ENCODE measurements at regions not wholly inside any gene's neighbourhood (a gene's known extent, or its start where the extent isn't known, plus 50 kb on each side); places are given as distances from the start of the nearest gene placed in this dataset.

- Mint-ChIP-seq H3K4me1 (no peaks in the 10 kb centered on the region), H3K36me3 (no peaks in the 10 kb centered on the region), H3K27ac (no peak overlapping the region), H3K9me3 (peaks cover 14% of the 10 kb centered on the region), H3K4me3 (no peak overlapping the region)
- DNase-seq (ENCODE audit: low spot score in 2 of 2) (no peak), ATAC-seq (no peak)
These were observed 404.7 kb upstream of the GNPDA2 start for GRCh38 chr4:45131020-45131419.

DNA sequence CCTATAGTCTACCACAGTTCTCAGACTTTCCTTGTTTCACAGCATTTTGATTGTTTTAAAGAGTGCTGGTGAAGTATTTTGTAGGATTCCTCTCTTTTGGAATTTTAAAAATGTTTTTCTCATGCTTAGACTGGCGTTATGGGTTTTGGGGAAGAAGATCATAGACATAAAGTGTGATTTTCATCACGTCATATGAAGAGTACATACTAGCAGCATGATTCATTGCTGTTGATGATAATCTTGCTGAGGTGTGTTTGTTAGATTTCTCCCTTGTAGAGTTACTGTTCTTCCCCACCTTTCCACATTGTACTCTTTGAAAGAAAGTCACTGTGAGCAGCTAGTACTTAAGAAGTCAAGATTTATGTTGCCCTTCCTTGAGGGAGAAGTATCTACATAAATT, 396.1 kb upstream of the GNPDA2 start:
- H3K27ac Mint-ChIP-seq: no peak overlapping the region
- ATAC-seq (no peak), DNase-seq (ENCODE audit: low spot score in 2 of 2) (no peak)
- H3K9me3 Mint-ChIP-seq: peaks cover 9% of the 10 kb centered on the region
- no peaks in the 10 kb centered on the region for H3K36me3 Mint-ChIP-seq
- no peak overlapping the region for H3K4me3 Mint-ChIP-seq
- no peaks in the 10 kb centered on the region for H3K4me1 Mint-ChIP-seq

GRCh38 chr4:45121426-45121975, 395.1 kb upstream of the GNPDA2 start:
- no peaks in the 10 kb centered on the region for H3K4me1 Mint-ChIP-seq
- ATAC-seq: no peak
- no peak for DNase-seq (ENCODE audit: low spot score in 2 of 2)
- H3K9me3 Mint-ChIP-seq: peaks cover 9% of the 10 kb centered on the region
- H3K27ac Mint-ChIP-seq: no peak overlapping the region
- H3K36me3 Mint-ChIP-seq: no peaks in the 10 kb centered on the region
- H3K4me3 Mint-ChIP-seq: no peak overlapping the region

DNA sequence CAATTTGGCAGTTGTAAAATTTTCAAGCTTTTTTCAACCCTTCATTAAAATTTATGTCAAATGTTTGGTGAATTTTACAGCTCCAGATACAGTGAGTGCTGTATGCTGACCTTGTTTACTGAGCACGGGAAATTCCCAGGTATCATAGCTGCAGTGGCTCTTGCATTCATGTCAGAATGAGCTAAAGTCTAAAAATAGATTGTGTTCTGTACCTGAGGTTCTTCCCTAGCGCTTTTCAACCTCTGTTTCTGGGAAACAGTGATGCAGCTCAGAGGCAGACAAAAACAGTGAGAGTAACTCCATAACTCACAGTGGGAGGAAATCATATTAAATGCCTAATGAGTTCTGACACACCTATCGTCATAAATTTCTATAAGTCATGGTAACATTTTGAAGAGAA, 393.8 kb upstream of the GNPDA2 start:
- ATAC-seq (no peak), DNase-seq (ENCODE audit: low spot score in 2 of 2) (no peak)

DNA sequence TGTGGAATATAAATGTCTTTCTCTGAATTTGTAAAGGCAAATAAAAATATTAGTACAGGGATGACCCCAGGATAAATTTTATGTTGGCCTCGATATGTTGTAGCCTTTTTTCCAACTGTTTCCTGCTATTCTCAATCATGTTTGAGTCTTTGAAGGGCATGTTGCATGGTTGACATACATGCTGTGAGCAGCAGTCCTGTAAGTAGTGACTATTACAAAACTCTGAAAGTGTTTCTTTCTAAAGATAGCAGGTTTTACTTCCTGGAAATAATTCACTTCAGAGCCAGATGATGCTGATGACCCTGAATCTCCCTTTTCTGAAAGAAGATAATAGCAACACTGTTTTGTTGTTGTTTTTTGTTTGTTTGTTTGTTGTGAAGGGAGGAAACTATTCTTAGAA, 393.0 kb upstream of the GNPDA2 start:
- Mint-ChIP-seq H3K9me3 (peaks cover 9% of the 10 kb centered on the region), H3K4me1 (no peaks in the 10 kb centered on the region), H3K27ac (no peak overlapping the region), H3K4me3 (no peak overlapping the region), H3K36me3 (no peaks in the 10 kb centered on the region)
- ATAC-seq (no peak), DNase-seq (ENCODE audit: low spot score in 2 of 2) (no peak)

More for the DNA sequence above, 393.8 kb upstream of the GNPDA2 start:
- no peak overlapping the region for H3K27ac Mint-ChIP-seq
- no peaks in the 10 kb centered on the region for H3K36me3 Mint-ChIP-seq
- no peak overlapping the region for H3K4me3 Mint-ChIP-seq
- H3K4me1 Mint-ChIP-seq: no peaks in the 10 kb centered on the region
- H3K9me3 Mint-ChIP-seq: peaks cover 9% of the 10 kb centered on the region

DNA sequence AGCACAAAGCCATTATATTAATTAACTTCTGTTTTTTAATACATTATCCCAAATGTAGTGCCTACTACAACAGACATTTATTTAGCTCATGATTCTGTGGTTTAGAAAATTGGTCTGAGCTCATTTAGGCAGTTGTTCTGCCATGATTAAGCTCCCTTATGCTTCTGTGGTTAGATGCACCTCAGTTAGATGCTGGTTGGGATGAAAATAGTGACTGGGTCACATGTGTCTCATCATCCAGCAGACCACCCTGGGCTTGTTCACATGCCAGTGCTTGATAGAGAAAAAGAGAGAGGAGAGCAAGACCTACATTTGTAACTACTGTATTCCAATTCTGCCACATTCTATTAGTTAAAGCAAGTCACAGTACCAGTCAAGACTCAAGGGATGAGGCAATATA, 376.4 kb upstream of the GNPDA2 start:
- Mint-ChIP-seq H3K36me3 (no peaks in the 10 kb centered on the region), H3K4me1 (no peaks in the 10 kb centered on the region), H3K27ac (no peak overlapping the region), H3K4me3 (no peak overlapping the region), H3K9me3 (peaks cover 14% of the 10 kb centered on the region)
- ATAC-seq (no peak), DNase-seq (ENCODE audit: low spot score in 2 of 2) (no peak)

GRCh38 chr4:45100956-45101818, 374.8 kb upstream of the GNPDA2 start:
- Mint-ChIP-seq H3K9me3 (peaks cover 16% of the 10 kb centered on the region), H3K4me3 (no peak overlapping the region), H3K4me1 (no peaks in the 10 kb centered on the region), H3K36me3 (no peaks in the 10 kb centered on the region), H3K27ac (no peak overlapping the region)
- DNase-seq (ENCODE audit: low spot score in 2 of 2) (no peak), ATAC-seq (no peak)

DNA sequence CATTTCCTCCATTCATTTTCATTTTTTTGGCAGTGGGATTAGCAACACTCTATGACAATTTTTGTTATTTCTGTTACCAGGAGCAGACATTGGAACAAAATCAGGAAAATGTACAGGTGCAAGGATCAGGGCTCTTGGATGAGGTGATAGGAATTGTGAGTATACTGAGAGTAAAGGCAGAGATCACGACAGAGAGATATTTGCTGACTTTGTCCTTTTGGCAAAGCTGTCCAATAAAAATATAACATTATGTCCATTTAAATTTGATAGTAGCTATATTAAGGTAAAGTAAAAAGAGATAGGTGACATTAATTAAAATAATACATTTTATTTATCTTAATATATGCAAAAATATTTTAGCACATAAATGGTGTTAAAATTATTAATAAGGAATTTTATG, 373.1 kb upstream of the GNPDA2 start:
- Mint-ChIP-seq H3K27ac (no peak overlapping the region), H3K4me3 (no peak overlapping the region), H3K4me1 (no peaks in the 10 kb centered on the region), H3K36me3 (no peaks in the 10 kb centered on the region), H3K9me3 (peaks cover 22% of the 10 kb centered on the region)
- DNase-seq (ENCODE audit: low spot score in 2 of 2) (no peak), ATAC-seq (no peak)

GRCh38 chr4:45094684-45095083, 368.3 kb upstream of the GNPDA2 start:
- no peaks in the 10 kb centered on the region for H3K4me1 Mint-ChIP-seq
- H3K27ac Mint-ChIP-seq: no peak overlapping the region
- H3K36me3 Mint-ChIP-seq: no peaks in the 10 kb centered on the region
- DNase-seq (ENCODE audit: low spot score in 2 of 2) (no peak), ATAC-seq (no peak)
- peaks cover 15% of the 10 kb centered on the region for H3K9me3 Mint-ChIP-seq
- no peak overlapping the region for H3K4me3 Mint-ChIP-seq

- H3K4me3 Mint-ChIP-seq: no peak overlapping the region
- no peaks in the 10 kb centered on the region for H3K36me3 Mint-ChIP-seq
- H3K27ac Mint-ChIP-seq: no peak overlapping the region
- DNase-seq (ENCODE audit: low spot score in 2 of 2) (no peak), ATAC-seq (no peak)
- H3K4me1 Mint-ChIP-seq: no peaks in the 10 kb centered on the region
- H3K9me3 Mint-ChIP-seq: peaks cover 26% of the 10 kb centered on the region
These were observed 355.7 kb upstream of the GNPDA2 start for GRCh38 chr4:45082101-45082500.

DNA sequence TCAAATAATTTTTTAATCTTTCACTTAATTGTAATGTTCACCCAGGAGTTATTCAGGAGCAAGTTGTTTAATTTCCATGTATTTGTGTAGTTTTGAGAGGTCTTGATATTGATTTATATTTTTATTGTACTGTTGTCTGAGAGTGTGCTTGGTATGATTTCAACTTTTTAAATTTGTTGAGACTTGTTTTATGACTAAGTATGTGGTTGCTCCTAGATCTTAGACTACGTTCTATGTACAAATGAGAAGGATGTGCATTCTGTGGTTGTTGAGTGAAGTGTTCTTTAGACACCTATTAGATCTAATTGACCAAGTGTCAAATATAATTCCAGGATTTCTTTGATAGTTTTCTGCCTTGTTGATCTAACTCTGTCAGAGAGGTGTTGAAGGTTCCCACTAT, 353.3 kb upstream of the GNPDA2 start:
- H3K9me3 Mint-ChIP-seq: peaks cover 22% of the 10 kb centered on the region
- DNase-seq (ENCODE audit: low spot score in 2 of 2) (no peak), ATAC-seq (no peak)
- no peak overlapping the region for H3K4me3 Mint-ChIP-seq
- no peaks in the 10 kb centered on the region for H3K4me1 Mint-ChIP-seq
- no peaks in the 10 kb centered on the region for H3K36me3 Mint-ChIP-seq
- H3K27ac Mint-ChIP-seq: no peak overlapping the region

GRCh38 chr4:45078201-45078600, 351.8 kb upstream of the GNPDA2 start:
- DNase-seq (ENCODE audit: low spot score in 2 of 2): no peak
- H3K9me3 Mint-ChIP-seq: peaks cover 13% of the 10 kb centered on the region
- no peaks in the 10 kb centered on the region for H3K4me1 Mint-ChIP-seq
- no peak overlapping the region for H3K4me3 Mint-ChIP-seq
- ATAC-seq: no peak
- H3K27ac Mint-ChIP-seq: no peak overlapping the region
- H3K36me3 Mint-ChIP-seq: no peaks in the 10 kb centered on the region

DNA sequence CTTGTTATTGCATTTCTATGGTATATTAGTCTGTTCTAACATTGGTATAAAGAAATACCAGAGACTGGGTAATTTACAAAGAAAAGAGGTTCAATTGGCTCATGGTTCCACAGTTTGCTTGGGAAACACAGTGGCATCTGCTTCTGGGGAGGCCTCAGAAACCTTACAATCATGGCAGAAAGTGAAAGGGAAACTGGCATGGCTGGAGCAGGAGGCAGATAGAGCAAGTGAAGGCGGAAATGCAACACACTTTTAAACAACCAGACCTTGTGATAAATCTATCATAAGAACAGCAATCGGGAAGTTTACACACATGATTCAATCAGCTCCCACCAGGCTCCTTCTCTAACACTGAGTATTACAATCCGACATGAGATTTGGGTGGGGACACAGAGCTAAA, 346.6 kb upstream of the GNPDA2 start:
- H3K4me3 Mint-ChIP-seq: no peak overlapping the region
- H3K4me1 Mint-ChIP-seq: no peaks in the 10 kb centered on the region
- no peak for ATAC-seq
- H3K9me3 Mint-ChIP-seq: peaks cover 23% of the 10 kb centered on the region
- no peak for DNase-seq (ENCODE audit: low spot score in 2 of 2)
- H3K36me3 Mint-ChIP-seq: no peaks in the 10 kb centered on the region
- H3K27ac Mint-ChIP-seq: no peak overlapping the region

GRCh38 chr4:45064741-45065140, 338.4 kb upstream of the GNPDA2 start:
- H3K9me3 Mint-ChIP-seq: peaks cover 26% of the 10 kb centered on the region

GRCh38 chr4:45063696-45064095, 337.3 kb upstream of the GNPDA2 start:
- ATAC-seq: no peak
- Mint-ChIP-seq H3K27ac (no peak overlapping the region), H3K4me3 (no peak overlapping the region), H3K36me3 (no peaks in the 10 kb centered on the region), H3K9me3 (peaks cover 25% of the 10 kb centered on the region), H3K4me1 (no peaks in the 10 kb centered on the region)
- DNase-seq (ENCODE audit: low spot score in 2 of 2): no peak

More at GRCh38 chr4:45064741-45065140, 338.4 kb upstream of the GNPDA2 start:
- DNase-seq (ENCODE audit: low spot score in 2 of 2) (no peak), ATAC-seq (no peak)
- H3K4me3 Mint-ChIP-seq: no peak overlapping the region
- no peaks in the 10 kb centered on the region for H3K4me1 Mint-ChIP-seq
- no peaks in the 10 kb centered on the region for H3K36me3 Mint-ChIP-seq
- no peak overlapping the region for H3K27ac Mint-ChIP-seq

GRCh38 chr4:45062935-45063545, 336.7 kb upstream of the GNPDA2 start:
- ATAC-seq (no peak), DNase-seq (ENCODE audit: low spot score in 2 of 2) (no peak)
- Mint-ChIP-seq H3K4me1 (no peaks in the 10 kb centered on the region), H3K9me3 (peaks cover 27% of the 10 kb centered on the region), H3K27ac (no peak overlapping the region), H3K4me3 (no peak overlapping the region), H3K36me3 (no peaks in the 10 kb centered on the region)
